GM06990 (cell line): ENCODE measurements at regions not wholly inside any gene's neighbourhood (a gene's known extent, or its start where the extent isn't known, plus 50 kb on each side); places are given as distances from the start of the nearest gene placed in this dataset.
A peak's percentile ranks its signal among the peaks of the same experiment; 100 is the strongest.

Experiments
- DNase-seq: peaks from one replicate; pipeline ENCODE4 v3.0.0-alpha.2; 2011; ENCODE audit not compliant: insufficient read length; ENCODE audit errors: extremely low read depth
- H3K27me3 ChIP-seq: replicated peaks from 2 replicates; pipeline ENCODE4 v1.6.0; 2011; ENCODE audit warnings: low read length; ENCODE audit not compliant: control insufficient read depth, insufficient read depth
- H3K36me3 ChIP-seq: 2 replicates; pipeline ENCODE4 v1.5.1; 2011; ENCODE audit warnings: low read length; ENCODE audit not compliant: control insufficient read depth, insufficient read depth
- H3K4me3 ChIP-seq: replicated peaks from 2 replicates; pipeline ENCODE4 v1.5.1; 2011; ENCODE audit warnings: low read depth, mild to moderate bottlenecking, control low read depth, low read length
- CTCF ChIP-seq: IDR thresholded peaks from 2 replicates; pipeline ENCODE4 v1.5.1; 2011; ENCODE audit warnings: low read length, control low read depth, mild to moderate bottlenecking, inconsistent platforms; ENCODE audit not compliant: insufficient read depth, poor library complexity, severe bottlenecking

DNA sequence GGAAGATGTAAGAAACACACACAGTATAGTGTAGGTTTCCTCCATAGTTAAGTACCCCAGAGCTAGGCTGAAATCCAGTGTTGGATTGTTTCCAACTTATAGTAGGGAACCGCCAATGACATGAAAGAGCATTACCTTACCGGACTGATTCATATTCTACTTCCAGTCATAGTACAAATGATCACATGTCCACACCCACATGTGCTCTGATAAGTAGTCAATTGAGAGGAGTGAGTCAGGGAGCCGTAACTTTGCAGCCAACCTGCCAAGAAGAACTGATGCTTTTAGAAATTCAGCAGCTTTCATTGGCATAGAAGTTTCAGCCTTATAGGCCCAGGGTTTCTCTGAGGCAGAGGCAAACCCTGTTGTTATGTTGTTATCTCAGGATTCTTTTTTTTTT is 240.6 kb downstream of the ETS1 start:
- H3K36me3 ChIP-seq = no peaks in the 10 kb centered on the region
- H3K27me3 ChIP-seq = no peaks in the 10 kb centered on the region
- no peak for TF ChIP-seq CTCF
- no peak for DNase-seq
- H3K4me3 ChIP-seq = no peak overlapping the region

DNA sequence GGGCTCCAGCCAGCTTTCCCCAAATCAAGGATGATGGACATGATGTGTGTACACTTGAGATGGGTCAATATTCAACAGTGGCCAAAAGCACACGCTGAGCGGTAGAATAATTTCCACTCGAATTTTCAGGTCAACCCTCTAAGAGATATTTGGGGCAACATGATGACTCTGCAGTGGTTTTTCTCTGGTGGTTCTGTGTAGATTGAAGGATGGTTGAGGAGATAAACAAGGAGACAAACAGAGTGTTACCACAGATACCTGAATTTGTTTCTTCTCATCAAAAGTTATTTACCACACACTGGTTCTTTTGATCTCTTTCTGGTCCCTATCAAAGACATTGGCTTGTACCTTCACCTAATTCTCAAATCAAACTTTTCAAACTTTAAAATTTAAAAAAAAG is 242.0 kb downstream of the ETS1 start:
- no peak for DNase-seq
- Histone ChIP-seq H3K36me3 (no peaks in the 10 kb centered on the region), H3K27me3 (no peaks in the 10 kb centered on the region), H3K4me3 (no peak overlapping the region)
- TF ChIP-seq CTCF = no peak

DNA sequence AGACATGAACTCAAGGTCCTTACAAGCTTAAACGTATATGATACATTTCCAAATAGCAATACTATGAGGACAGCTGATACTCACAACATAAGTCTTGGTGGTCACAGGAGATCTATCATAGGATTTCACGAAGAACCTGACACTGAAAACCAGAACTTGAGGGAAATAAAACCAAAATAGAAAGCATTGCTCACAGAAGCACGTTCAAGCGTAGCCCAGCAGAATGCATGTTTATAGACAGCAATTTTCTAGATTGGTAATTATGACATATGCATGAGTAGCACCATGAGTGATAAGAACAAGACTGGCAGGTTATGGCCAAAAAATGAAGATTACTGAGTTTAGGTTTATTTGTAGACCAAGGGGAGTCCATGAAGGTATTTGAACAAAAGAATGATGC is 243.5 kb downstream of the ETS1 start:
- TF ChIP-seq CTCF = no peak
- no peak overlapping the region for H3K4me3 ChIP-seq
- H3K27me3 ChIP-seq = no peaks in the 10 kb centered on the region
- no peaks in the 10 kb centered on the region for H3K36me3 ChIP-seq
- peak; percentile 32 for DNase-seq

DNA sequence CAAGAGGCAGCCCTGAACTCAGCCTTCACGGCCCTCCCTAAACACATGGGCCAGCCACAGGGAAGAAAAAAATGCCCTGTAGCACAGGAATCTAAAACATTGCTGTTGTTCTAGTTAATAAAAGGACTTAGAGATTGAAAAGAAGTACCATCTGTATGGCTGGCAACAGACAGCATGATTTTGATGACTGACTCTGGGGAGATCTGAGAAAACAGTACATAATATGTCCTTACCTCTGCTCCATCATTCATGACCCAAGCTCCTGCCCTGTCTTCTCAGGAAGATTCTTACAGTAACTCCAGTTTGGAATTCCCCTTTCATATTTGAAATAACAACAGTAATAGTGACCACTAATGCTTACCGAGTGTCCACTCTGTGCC is 244.2 kb downstream of the ETS1 start:
- Histone ChIP-seq H3K4me3 (no peak overlapping the region), H3K36me3 (no peaks in the 10 kb centered on the region)
- no peak for TF ChIP-seq CTCF

DNA sequence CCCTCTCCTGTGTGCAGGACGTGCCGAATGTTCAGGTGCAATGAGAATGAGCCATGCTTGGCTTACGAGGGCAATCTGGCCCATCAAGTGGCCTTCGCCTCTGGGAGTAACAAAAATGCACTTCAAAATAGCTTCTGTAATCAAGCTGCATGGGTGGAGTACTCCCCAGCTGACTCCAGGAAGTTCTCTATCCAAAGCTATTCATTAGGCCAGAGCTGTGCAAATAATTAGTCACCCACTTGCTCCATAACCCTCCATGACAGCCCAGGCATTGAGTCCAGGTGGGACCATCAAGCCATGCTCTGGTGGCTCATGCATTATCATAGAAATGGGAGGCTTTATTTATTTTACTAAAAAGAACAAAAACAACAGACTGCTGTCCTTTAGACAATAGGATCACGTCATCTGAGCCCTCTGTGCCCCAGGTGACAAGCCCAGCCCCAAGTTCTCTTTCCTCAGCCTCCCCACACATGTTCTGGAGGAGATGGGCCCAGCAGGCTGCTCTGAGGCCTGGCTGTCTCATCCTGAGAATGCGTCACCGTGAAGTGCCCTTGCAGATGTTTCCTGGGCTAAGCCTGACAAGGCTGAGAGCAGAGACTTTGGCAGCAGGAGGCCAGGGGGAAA is 244.7 kb downstream of the ETS1 start:
- no peak for TF ChIP-seq CTCF
- H3K36me3 ChIP-seq = no peaks in the 10 kb centered on the region
- H3K4me3 ChIP-seq = no peak overlapping the region
- DNase-seq = peak; percentile 67
- H3K27me3 ChIP-seq = no peaks in the 10 kb centered on the region

More for the DNA sequence above, 244.2 kb downstream of the ETS1 start:
- DNase-seq = no peak
- H3K27me3 ChIP-seq = no peaks in the 10 kb centered on the region
